HUES6 (cell line): ENCODE measurements at regions not wholly inside any gene's neighbourhood (a gene's known extent, or its start where the extent isn't known, plus 50 kb on each side); places are given as distances from the start of the nearest gene placed in this dataset.

Experiments
- H3K27ac ChIP-seq: 2 replicates; pipeline ENCODE4 v1.7.0; 2013; ENCODE audit warnings: low read depth, mild to moderate bottlenecking, low read length, inconsistent platforms
- H3K27me3 ChIP-seq: 2 replicates; pipeline ENCODE4 v1.6.1; 2013; ENCODE audit warnings: low read length; ENCODE audit not compliant: control insufficient read depth, insufficient read depth
- H3K36me3 ChIP-seq: 2 replicates; pipeline ENCODE4 v1.6.1; 2013; ENCODE audit warnings: low read length; ENCODE audit not compliant: control insufficient read depth, insufficient read depth
- H3K4me1 ChIP-seq: 2 replicates; pipeline ENCODE4 v1.6.1; 2013; ENCODE audit warnings: low read length; ENCODE audit not compliant: control insufficient read depth, insufficient read depth
- H3K4me3 ChIP-seq: 2 replicates; pipeline ENCODE4 v1.5.1; 2013; ENCODE audit warnings: low read depth, low read length
- H3K9ac ChIP-seq: one replicate; pipeline ENCODE4 v1.6.1; 2013; ENCODE audit warnings: mild to moderate bottlenecking, low read length
- H3K9me3 ChIP-seq: 2 replicates; pipeline ENCODE4 v1.6.1; 2013; ENCODE audit warnings: low read depth, low read length; ENCODE audit not compliant: control insufficient read depth, insufficient read depth

- Histone ChIP-seq H3K36me3 (no peaks in the 10 kb centered on the region), H3K4me3 (no peak overlapping the region), H3K27ac (no peak overlapping the region), H3K27me3 (peaks cover 5% of the 10 kb centered on the region; the same call in 1 of the 2 replicates), H3K9me3 (no peaks in the 10 kb centered on the region), H3K9ac (no peak overlapping the region), H3K4me1 (no peaks in the 10 kb centered on the region; the same call in 1 of the 2 replicates)
These were observed 106.5 kb downstream of the CDH26 start for GRCh38 chr20:60064554-60065196.

DNA sequence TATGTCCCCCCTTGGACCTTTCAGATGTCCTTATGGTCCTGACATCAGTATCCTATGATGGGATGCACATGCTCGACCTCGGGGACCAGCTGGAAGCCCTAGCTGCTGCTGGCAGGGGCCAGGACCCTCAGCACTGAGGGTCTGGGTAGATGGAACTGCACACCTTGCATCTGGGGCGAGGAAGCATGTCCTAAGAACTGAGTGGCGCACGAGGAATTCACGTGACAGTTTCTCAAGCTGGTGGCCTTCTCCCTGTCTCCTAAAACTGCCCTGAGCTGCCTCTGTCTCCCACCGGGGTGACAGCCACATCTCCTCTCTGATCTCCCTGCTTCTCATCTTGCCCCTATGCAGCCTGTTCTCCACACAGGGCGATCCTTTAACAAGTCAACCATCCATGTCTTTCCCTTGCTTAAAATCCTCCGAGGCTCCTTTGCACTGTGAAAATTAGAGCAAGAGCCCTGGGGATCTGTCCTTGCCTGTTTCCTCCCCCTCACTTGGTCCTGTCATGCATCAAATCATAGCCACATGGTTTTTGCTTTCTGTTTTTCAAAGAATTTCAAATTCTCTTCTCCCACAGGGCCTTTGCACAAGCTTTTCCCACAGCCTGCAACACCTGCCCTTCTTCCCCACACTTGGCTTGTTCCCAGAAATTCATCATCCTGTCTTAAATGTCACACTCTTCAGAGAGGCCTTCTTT, 107.7 kb downstream of the CDH26 start:
- Histone ChIP-seq H3K9ac (no peak overlapping the region), H3K27me3 (peaks cover 5% of the 10 kb centered on the region; the same call in 1 of the 2 replicates), H3K4me3 (no peak overlapping the region), H3K9me3 (no peaks in the 10 kb centered on the region), H3K4me1 (no peaks in the 10 kb centered on the region; the same call in 1 of the 2 replicates), H3K36me3 (no peaks in the 10 kb centered on the region), H3K27ac (no peak overlapping the region)

DNA sequence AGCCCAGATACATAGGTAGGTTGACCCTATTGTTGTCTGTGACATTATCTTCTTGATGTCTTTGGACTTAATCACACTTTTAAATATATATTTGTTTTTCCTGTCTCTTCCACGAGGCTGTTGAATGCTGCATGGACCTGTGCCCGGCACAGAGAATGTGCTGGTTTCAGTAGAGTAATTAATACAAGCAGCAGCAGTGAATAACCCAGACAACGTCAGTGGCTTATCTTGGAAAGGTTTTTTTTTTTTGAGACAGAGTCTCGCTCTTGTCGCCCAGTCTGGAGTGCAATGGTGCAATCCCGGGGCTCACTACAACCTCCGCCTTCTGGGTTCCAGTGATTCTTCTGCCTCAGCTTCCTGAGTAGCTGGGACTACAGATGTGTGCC, 108.2 kb downstream of the CDH26 start:
- Histone ChIP-seq H3K27ac (no peak overlapping the region), H3K27me3 (peaks cover 5% of the 10 kb centered on the region; the same call in 1 of the 2 replicates), H3K4me1 (no peaks in the 10 kb centered on the region; the same call in 1 of the 2 replicates), H3K4me3 (no peak overlapping the region), H3K36me3 (no peaks in the 10 kb centered on the region), H3K9me3 (no peaks in the 10 kb centered on the region), H3K9ac (no peak overlapping the region)

- no peak overlapping the region for H3K27ac ChIP-seq
- no peaks in the 10 kb centered on the region for H3K36me3 ChIP-seq
- no peaks in the 10 kb centered on the region; the same call in 1 of the 2 replicates for H3K4me1 ChIP-seq
- H3K4me3 ChIP-seq, result no peak overlapping the region
- H3K9me3 ChIP-seq, result no peaks in the 10 kb centered on the region
- peaks cover 5% of the 10 kb centered on the region; the same call in 1 of the 2 replicates for H3K27me3 ChIP-seq
- H3K9ac ChIP-seq, result no peak overlapping the region
These were observed 110.3 kb downstream of the CDH26 start for GRCh38 chr20:60068509-60068908.

DNA sequence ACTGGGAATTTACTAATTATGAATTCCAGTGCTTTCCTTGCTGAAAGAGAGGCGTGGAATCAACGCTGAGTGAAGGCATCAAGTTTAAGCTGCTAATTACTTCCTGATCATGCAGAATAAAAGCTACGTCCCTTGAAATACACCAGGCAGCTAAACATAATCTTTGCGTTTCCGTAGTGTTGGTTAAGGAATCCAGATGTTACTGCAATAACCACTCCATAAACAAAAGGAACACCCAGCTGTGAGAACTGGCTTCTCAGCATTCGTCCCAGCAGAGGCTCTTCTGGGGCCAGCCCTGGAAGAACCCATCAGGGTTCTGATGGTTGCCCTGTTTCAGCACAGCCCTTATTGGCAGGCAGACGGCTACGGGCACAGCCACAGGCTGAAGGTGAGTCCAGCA, 111.4 kb downstream of the CDH26 start:
- no peak overlapping the region for H3K9ac ChIP-seq
- H3K27me3 ChIP-seq, result peaks cover 5% of the 10 kb centered on the region; the same call in 1 of the 2 replicates
- no peak overlapping the region for H3K4me3 ChIP-seq
- no peaks in the 10 kb centered on the region; the same call in 1 of the 2 replicates for H3K4me1 ChIP-seq
- H3K9me3 ChIP-seq, result no peaks in the 10 kb centered on the region; the same call in 1 of the 2 replicates
- no peaks in the 10 kb centered on the region for H3K36me3 ChIP-seq
- H3K27ac ChIP-seq, result no peak overlapping the region

DNA sequence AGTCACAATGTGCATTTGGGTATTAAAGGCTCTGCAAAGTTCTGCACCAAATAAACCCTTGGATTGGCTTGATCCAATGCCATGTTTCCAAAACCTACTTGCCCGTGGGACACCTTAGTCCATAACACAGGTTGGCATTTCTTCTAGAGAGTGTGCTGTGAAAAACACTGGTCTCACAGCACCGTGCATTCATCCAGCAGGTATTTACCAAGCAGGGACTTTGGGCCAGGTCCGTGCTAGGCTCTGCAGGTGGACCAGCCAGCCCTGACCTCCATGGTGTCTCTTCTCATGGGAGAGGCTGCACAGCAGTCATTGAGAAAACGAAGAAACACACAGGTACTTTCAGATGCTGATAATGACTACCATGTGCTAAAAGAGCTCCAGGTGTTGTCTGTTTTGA, 112.6 kb downstream of the CDH26 start:
- Histone ChIP-seq H3K27me3 (peaks cover 5% of the 10 kb centered on the region; the same call in 1 of the 2 replicates), H3K9ac (no peak overlapping the region)

DNA sequence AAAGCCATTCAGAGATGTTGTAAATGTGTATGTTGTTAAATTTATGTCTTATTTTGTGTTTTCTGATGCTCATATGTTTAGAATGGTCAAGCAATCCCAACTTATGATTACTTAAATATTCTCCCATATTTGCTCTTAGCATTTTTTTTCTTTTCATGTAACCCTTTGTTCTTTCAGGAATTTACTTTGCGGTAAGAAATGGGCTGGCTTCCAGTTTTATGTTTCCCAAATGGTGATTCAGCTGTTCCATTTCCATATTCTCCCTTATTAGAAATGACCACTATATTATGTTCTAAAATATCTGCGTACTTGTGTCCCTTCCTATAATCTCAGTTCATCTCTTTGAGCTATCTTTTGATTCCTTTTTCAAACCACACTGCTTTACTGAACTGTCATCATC, 113.7 kb downstream of the CDH26 start:
- H3K27me3 ChIP-seq, result peaks cover 8% of the 10 kb centered on the region; the same call in 1 of the 2 replicates
- no peak overlapping the region for H3K27ac ChIP-seq
- no peaks in the 10 kb centered on the region; the same call in 1 of the 2 replicates for H3K4me1 ChIP-seq
- no peak overlapping the region for H3K4me3 ChIP-seq
- H3K9ac ChIP-seq, result no peak overlapping the region
- H3K36me3 ChIP-seq, result no peaks in the 10 kb centered on the region
- H3K9me3 ChIP-seq, result no peaks in the 10 kb centered on the region; the same call in 1 of the 2 replicates

More for the DNA sequence above, 112.6 kb downstream of the CDH26 start:
- H3K4me3 ChIP-seq, result no peak overlapping the region
- no peaks in the 10 kb centered on the region; the same call in 1 of the 2 replicates for H3K9me3 ChIP-seq
- no peaks in the 10 kb centered on the region; the same call in 1 of the 2 replicates for H3K4me1 ChIP-seq
- no peak overlapping the region for H3K27ac ChIP-seq
- H3K36me3 ChIP-seq, result no peaks in the 10 kb centered on the region

DNA sequence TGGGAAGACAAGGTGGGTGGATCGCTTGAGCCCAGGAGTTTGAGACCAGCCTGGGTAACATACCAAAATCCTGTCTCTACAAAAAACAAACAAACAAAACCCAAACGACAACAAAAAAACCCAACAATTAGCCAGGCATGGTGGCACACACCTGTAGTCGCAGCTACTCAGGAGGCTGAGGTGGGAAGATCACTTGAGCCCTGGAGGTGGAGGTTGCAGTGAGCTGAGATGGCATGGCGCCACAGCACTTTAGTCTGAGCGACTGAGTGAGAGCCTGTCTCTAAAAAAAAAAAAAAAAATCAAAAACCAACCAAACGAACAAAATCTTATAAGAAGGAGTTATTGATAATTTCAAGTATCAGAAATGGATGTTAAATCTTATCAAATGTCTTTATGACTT, 114.9 kb downstream of the CDH26 start:
- Histone ChIP-seq H3K27ac (no peak overlapping the region), H3K9ac (no peak overlapping the region), H3K4me1 (no peaks in the 10 kb centered on the region; the same call in 1 of the 2 replicates), H3K36me3 (no peaks in the 10 kb centered on the region), H3K9me3 (no peaks in the 10 kb centered on the region; the same call in 1 of the 2 replicates), H3K4me3 (no peak overlapping the region), H3K27me3 (peaks cover 4% of the 10 kb centered on the region; the same call in 1 of the 2 replicates)

- Histone ChIP-seq H3K36me3 (no peaks in the 10 kb centered on the region), H3K9me3 (no peaks in the 10 kb centered on the region; the same call in 1 of the 2 replicates), H3K4me3 (no peak overlapping the region), H3K27ac (no peak overlapping the region), H3K9ac (no peak overlapping the region), H3K27me3 (peaks cover 4% of the 10 kb centered on the region; the same call in 1 of the 2 replicates), H3K4me1 (peaks cover 2% of the 10 kb centered on the region; the same call in 1 of the 2 replicates)
These were observed 115.3 kb downstream of the CDH26 start for GRCh38 chr20:60073504-60073903.

DNA sequence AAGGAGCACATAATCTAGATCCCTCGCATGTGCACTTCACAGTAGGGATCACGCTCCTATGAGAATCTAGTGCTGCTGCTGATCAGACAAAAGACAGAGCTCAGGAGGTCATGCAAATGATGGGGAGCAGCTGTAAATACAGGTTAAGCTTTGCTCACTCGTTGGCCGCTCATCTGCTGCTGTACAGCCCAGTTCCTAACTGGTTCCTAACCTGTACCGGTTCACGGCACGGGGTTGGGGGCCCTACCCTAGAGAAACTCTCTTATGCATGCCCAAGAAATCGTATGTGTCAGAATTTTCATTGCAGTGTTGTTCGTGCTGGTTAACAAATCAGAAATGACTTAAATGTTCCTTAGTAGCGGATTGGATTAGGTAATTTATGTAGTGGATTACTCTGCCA, 116.1 kb downstream of the CDH26 start:
- Histone ChIP-seq H3K4me3 (no peak overlapping the region), H3K4me1 (peaks cover 6% of the 10 kb centered on the region; the same call in 1 of the 2 replicates), H3K27ac (no peak overlapping the region), H3K9me3 (no peaks in the 10 kb centered on the region; the same call in 1 of the 2 replicates), H3K36me3 (no peaks in the 10 kb centered on the region), H3K27me3 (peaks cover 4% of the 10 kb centered on the region; the same call in 1 of the 2 replicates), H3K9ac (no peak overlapping the region)
